ENCODE measurements at regions not wholly inside any gene's neighbourhood (a gene's known extent, or its start where the extent isn't known, plus 50 kb on each side); places are given as distances from the start of the nearest gene placed in this dataset.

GRCh38 chr4:116949856-116950255, 135.5 kb downstream of the TRAM1L1 start:
- TF ChIP-seq CTCF (IDR thresholded peaks at IDR 0.05; ENCODE audit: insufficient read depth, missing control alignments): no peak
- FAIRE-seq (no peak), DNase-seq (ENCODE audit: insufficient read length, low spot score) (no peak)

GRCh38 chr4:116942315-116942714, 143.1 kb downstream of the TRAM1L1 start:
- FAIRE-seq (no peak), DNase-seq (ENCODE audit: insufficient read length, low spot score) (no peak)
- TF ChIP-seq CTCF (IDR thresholded peaks at IDR 0.05; ENCODE audit: insufficient read depth, missing control alignments): no peak

- FAIRE-seq (no peak), DNase-seq (ENCODE audit: insufficient read length, low spot score) (no peak)
- no peak for TF ChIP-seq CTCF (IDR thresholded peaks at IDR 0.05; ENCODE audit: insufficient read depth, missing control alignments)
Observed at GRCh38 chr4:116930329-116930728, 155.0 kb downstream of the TRAM1L1 start.

- TF ChIP-seq CTCF (IDR thresholded peaks at IDR 0.05; ENCODE audit: insufficient read depth, missing control alignments): no peak
- DNase-seq (ENCODE audit: insufficient read length, low spot score): no peak
- FAIRE-seq: no peak
Observed at GRCh38 chr4:116926631-116927295, 158.6 kb downstream of the TRAM1L1 start.

GRCh38 chr4:116925900-116926457, 159.4 kb downstream of the TRAM1L1 start:
- no peak for TF ChIP-seq CTCF (IDR thresholded peaks at IDR 0.05; ENCODE audit: insufficient read depth, missing control alignments)
- FAIRE-seq (no peak), DNase-seq (ENCODE audit: insufficient read length, low spot score) (no peak)

- TF ChIP-seq CTCF (IDR thresholded peaks at IDR 0.05; ENCODE audit: insufficient read depth, missing control alignments): no peak
- no peak for FAIRE-seq
- DNase-seq (ENCODE audit: insufficient read length, low spot score): no peak
Observed at GRCh38 chr4:116923389-116923788, 162.0 kb downstream of the TRAM1L1 start.

GRCh38 chr4:116913451-116913850, 171.9 kb downstream of the TRAM1L1 start:
- no peak for TF ChIP-seq CTCF (IDR thresholded peaks at IDR 0.05; ENCODE audit: insufficient read depth, missing control alignments)
- no peak for FAIRE-seq
- no peak for DNase-seq (ENCODE audit: insufficient read length, low spot score)
